Body of pancreas (tissue), 4 donors: ENCODE measurements at regions not wholly inside any gene's neighbourhood (a gene's known extent, or its start where the extent isn't known, plus 50 kb on each side); places are given as distances from the start of the nearest gene placed in this dataset.

Experiments used
- ATAC-seq: fragments of 150-250 bp; one replicate; pipeline ENCODE4 v1.9.1; 2016
- DNase-seq, 4 donors: peaks; one replicate each; pipeline ENCODE4 v3.0.0-alpha.2; 2019
- H3K27ac ChIP-seq, 4 donors: fragments of 200-600 bp; sonication (generic); 1 replicate in 3 of 4; 2 replicates in 1 of 4; pipeline versions ENCODE4 v1.5.1 to v1.6.1; 2016 to 2019; ENCODE audit warnings: mild to moderate bottlenecking in 1 of 4, mixed read lengths in 1 of 4, moderate library complexity in 1 of 4
- H3K27me3 ChIP-seq, 2 donors: fragments of 200-600 bp; sonication (generic); one replicate each; pipeline ENCODE4 v1.6.0; 2016; ENCODE audit warnings: mild to moderate bottlenecking in 1 of 2
- H3K36me3 ChIP-seq, 2 donors: fragments of 200-600 bp; sonication (generic); replicated peaks in 1 of 2; 2 replicates each; pipeline ENCODE4 v1.5.1; 2016; ENCODE audit warnings: low read depth in 2 of 2; ENCODE audit not compliant: insufficient read depth in 1 of 2
- H3K4me1 ChIP-seq: fragments of 200-600 bp; sonication (generic); one replicate; pipeline ENCODE4 v1.6.0; 2016
- H3K4me3 ChIP-seq, 2 donors: fragments of 200-600 bp; sonication (generic); 1 replicate in 1 of 2; 2 replicates in 1 of 2; pipeline ENCODE4 v1.5.1; 2016 to 2019
- H3K9me3 ChIP-seq, 3 donors: fragments of 200-600 bp; sonication (generic); 1 replicate in 2 of 3; 2 replicates in 1 of 3; pipeline ENCODE4 v1.5.1; 2016
- CTCF ChIP-seq, 7 experiments: fragments of 450-650 bp in 4 of 7; fragments of 200-600 bp in 3 of 7; sonication (generic) in 3 of 7; IDR thresholded peaks; one replicate each; pipeline ENCODE4 v1.5.1; 2016 to 2019; ENCODE audit warnings: antibody characterized with exemption in 7 of 7
- POLR2A ChIP-seq, 3 donors: fragments of 450-650 bp; IDR thresholded peaks; one replicate each; pipeline ENCODE4 v1.6.1; 2016; ENCODE audit warnings: antibody characterized with exemption in 3 of 3, mild to moderate bottlenecking in 2 of 3
- WGBS, 2 donors: methylation state at CpG; one replicate each; pipeline ENCODE4 v1.1.5; 2017; 5-methylcytosine and 5-hydroxymethylcytosine counted together
- intact Hi-C: fragments of 100-400 bp; cut with DNase I; formaldehyde crosslinking; loops from one replicate; pipeline ENCODE4 v1.15.1; 2023

GRCh38 chr4:126874533-126874932 lies 758.2 kb upstream of the INTU start:
- Histone ChIP-seq H3K27me3 (no peaks in the 10 kb centered on the region), H3K4me3 (no peak overlapping the region), H3K9me3 (no peaks in the 10 kb centered on the region), H3K36me3 (no peaks in the 10 kb centered on the region), H3K27ac (no peak overlapping the region), H3K4me1 (no peaks in the 10 kb centered on the region)
- ATAC-seq, result no peak
- TF ChIP-seq POLR2A (IDR thresholded peaks at IDR 0.05) (no peak), CTCF (IDR thresholded peaks at IDR 0.05) (no peak)
- intact Hi-C loops, result no loop called here
- no peak for DNase-seq
- whole genome bisulfite sequencing, 2 donors, result 74 to 84% methylated on average over 14 to 17 of the region's 19 CpGs

- Histone ChIP-seq H3K4me1 (no peaks in the 10 kb centered on the region), H3K27ac (no peak overlapping the region), H3K4me3 (no peak overlapping the region), H3K9me3 (no peaks in the 10 kb centered on the region), H3K36me3 (no peaks in the 10 kb centered on the region), H3K27me3 (no peaks in the 10 kb centered on the region)
- DNase-seq, result no peak
- no peak for ATAC-seq
- intact Hi-C loops, result no loop called here
- TF ChIP-seq CTCF (IDR thresholded peaks at IDR 0.05), result no peak
- no peak for TF ChIP-seq POLR2A (IDR thresholded peaks at IDR 0.05)
Observed at GRCh38 chr4:126888968-126889367, 743.8 kb upstream of the INTU start.

GRCh38 chr4:126890383-126890782 lies 742.4 kb upstream of the INTU start:
- ATAC-seq (no peak), DNase-seq (no peak)
- no peaks in the 10 kb centered on the region for H3K36me3 ChIP-seq
- H3K27me3 ChIP-seq, result no peaks in the 10 kb centered on the region
- intact Hi-C loops, result no loop called here
- no peaks in the 10 kb centered on the region for H3K4me1 ChIP-seq
- H3K27ac ChIP-seq, result no peak overlapping the region
- no peak overlapping the region for H3K4me3 ChIP-seq
- no peaks in the 10 kb centered on the region for H3K9me3 ChIP-seq
- TF ChIP-seq POLR2A (IDR thresholded peaks at IDR 0.05), result no peak
- no peak for TF ChIP-seq CTCF (IDR thresholded peaks at IDR 0.05)

GRCh38 chr4:126890994-126891393 lies 741.8 kb upstream of the INTU start:
- Histone ChIP-seq H3K4me3 (no peak overlapping the region), H3K27ac (no peak overlapping the region), H3K4me1 (no peaks in the 10 kb centered on the region), H3K27me3 (no peaks in the 10 kb centered on the region), H3K9me3 (no peaks in the 10 kb centered on the region), H3K36me3 (no peaks in the 10 kb centered on the region)
- no peak for ATAC-seq
- WGBS, 2 donors, result 35 to 43% methylated on average over 3 of the region's 3 CpGs
- intact Hi-C loops, result no loop called here
- TF ChIP-seq CTCF (IDR thresholded peaks at IDR 0.05), result no peak
- TF ChIP-seq POLR2A (IDR thresholded peaks at IDR 0.05), result no peak
- no peak for DNase-seq

- Histone ChIP-seq H3K4me3 (no peak overlapping the region), H3K4me1 (no peaks in the 10 kb centered on the region), H3K27me3 (no peaks in the 10 kb centered on the region), H3K27ac (no peak overlapping the region), H3K9me3 (peaks cover 0 to 15% (median 0%) of the 10 kb centered on the region in 3 donors), H3K36me3 (no peaks in the 10 kb centered on the region)
- intact Hi-C loops, result no loop called here
- no peak for TF ChIP-seq CTCF (IDR thresholded peaks at IDR 0.05)
- no peak for TF ChIP-seq POLR2A (IDR thresholded peaks at IDR 0.05)
- DNase-seq, result no peak
- no peak for ATAC-seq
- 45 to 48% methylated on average over 1 of the region's 1 CpG for WGBS, 2 donors
Observed at GRCh38 chr4:126894963-126895362, 737.8 kb upstream of the INTU start.
